ENCODE measurements at regions not wholly inside any gene's neighbourhood (a gene's known extent, or its start where the extent isn't known, plus 50 kb on each side); places are given as distances from the start of the nearest gene placed in this dataset.
"Not testable (repeated sequence)": the region's sequence is repeated elsewhere in the genome, so short reads cannot be mapped to it uniquely, and the experiment has no call there.

DNA sequence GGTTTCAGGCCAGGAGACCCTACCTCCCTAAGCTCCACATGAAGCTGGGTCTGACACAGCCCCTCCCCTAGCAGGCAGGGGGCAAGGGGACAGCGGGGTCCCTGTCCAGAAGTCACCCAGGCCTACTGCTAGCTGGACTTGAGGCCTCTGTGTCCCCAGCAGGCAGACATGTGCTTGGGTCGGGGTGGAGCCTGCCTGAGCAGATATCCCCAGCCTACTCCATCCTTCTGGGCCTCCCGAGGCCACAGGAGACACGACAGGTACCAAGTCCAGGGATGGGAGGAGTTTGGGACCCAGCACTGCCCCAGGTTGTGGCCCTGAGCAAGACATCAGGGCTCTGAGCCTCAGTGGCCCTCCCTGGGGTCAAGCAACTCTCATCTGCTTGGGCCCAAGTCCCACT lies 105.2 kb upstream of the EIF5 start:
- Mint-ChIP-seq H3K4me1 (no peaks in the 10 kb centered on the region), H3K36me3 (ENCODE audit: insufficient read depth) (no peaks in the 10 kb centered on the region), H3K27me3 (peaks cover 68% of the 10 kb centered on the region), H3K4me3 (no peak overlapping the region), H3K9me3 (no peaks in the 10 kb centered on the region), H3K27ac (ENCODE audit: low read depth) (no peak overlapping the region)
- DNase-seq (ENCODE audit: low spot score in 2 of 2) (no peak), ATAC-seq (replicated peaks; ENCODE audit: extremely low read depth, poor library complexity, severe bottlenecking) (no peak)

GRCh38 chr14:103230021-103230420 lies 104.0 kb upstream of the EIF5 start:
- Mint-ChIP-seq H3K27ac (ENCODE audit: low read depth) (no peak overlapping the region), H3K4me1 (no peaks in the 10 kb centered on the region), H3K9me3 (no peaks in the 10 kb centered on the region), H3K36me3 (ENCODE audit: insufficient read depth) (no peaks in the 10 kb centered on the region), H3K27me3 (peaks cover 68% of the 10 kb centered on the region), H3K4me3 (no peak overlapping the region)
- DNase-seq (ENCODE audit: low spot score in 2 of 2) = no peak
- no peak for ATAC-seq (replicated peaks; ENCODE audit: extremely low read depth, poor library complexity, severe bottlenecking)

GRCh38 chr14:103230658-103231334 lies 103.2 kb upstream of the EIF5 start:
- Mint-ChIP-seq H3K27me3 (peaks cover 73% of the 10 kb centered on the region), H3K36me3 (ENCODE audit: insufficient read depth) (no peaks in the 10 kb centered on the region), H3K4me3 (no peak overlapping the region), H3K27ac (ENCODE audit: low read depth) (no peak overlapping the region), H3K9me3 (no peaks in the 10 kb centered on the region), H3K4me1 (no peaks in the 10 kb centered on the region)
- DNase-seq (ENCODE audit: low spot score in 2 of 2) (no peak), ATAC-seq (replicated peaks; ENCODE audit: extremely low read depth, poor library complexity, severe bottlenecking) (no peak)

DNA sequence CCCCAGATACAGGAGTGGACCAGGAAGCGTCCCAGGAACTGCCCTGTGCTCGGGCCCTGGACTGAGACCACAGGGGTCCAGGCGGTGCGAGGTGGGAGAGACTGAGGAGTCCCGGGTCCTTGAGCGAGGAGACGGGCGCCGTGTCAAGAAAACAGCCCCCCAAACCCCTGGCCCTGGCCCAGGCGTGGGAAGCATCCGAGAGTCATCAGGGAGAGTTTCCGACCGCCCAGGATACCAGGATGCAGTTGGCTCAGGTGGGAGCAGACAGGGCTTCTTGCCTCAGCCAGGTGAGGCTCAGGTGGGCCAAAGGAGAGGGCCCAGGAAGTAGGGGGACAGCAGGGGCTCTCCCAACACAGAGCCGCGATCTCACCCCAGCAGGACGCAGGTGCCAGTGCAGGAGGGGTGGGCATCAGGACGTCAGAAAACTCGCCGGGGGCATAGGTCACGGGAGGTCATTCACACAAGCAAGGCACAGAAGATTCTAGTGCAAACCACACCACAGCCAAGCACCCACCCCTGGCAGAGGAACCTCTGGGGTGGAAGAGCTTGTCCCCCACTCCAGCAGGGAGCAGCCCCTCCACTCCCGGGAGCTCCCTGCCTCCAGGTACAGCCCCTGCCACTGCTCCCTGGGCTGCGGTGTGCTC lies 102.5 kb upstream of the EIF5 start:
- Mint-ChIP-seq H3K27ac (ENCODE audit: low read depth) (no peak overlapping the region), H3K4me1 (no peaks in the 10 kb centered on the region), H3K4me3 (no peak overlapping the region), H3K9me3 (no peaks in the 10 kb centered on the region), H3K27me3 (peaks cover 74% of the 10 kb centered on the region), H3K36me3 (ENCODE audit: insufficient read depth) (no peaks in the 10 kb centered on the region)
- no peak for DNase-seq (ENCODE audit: low spot score in 2 of 2)
- ATAC-seq (replicated peaks; ENCODE audit: extremely low read depth, poor library complexity, severe bottlenecking) = no peak

DNA sequence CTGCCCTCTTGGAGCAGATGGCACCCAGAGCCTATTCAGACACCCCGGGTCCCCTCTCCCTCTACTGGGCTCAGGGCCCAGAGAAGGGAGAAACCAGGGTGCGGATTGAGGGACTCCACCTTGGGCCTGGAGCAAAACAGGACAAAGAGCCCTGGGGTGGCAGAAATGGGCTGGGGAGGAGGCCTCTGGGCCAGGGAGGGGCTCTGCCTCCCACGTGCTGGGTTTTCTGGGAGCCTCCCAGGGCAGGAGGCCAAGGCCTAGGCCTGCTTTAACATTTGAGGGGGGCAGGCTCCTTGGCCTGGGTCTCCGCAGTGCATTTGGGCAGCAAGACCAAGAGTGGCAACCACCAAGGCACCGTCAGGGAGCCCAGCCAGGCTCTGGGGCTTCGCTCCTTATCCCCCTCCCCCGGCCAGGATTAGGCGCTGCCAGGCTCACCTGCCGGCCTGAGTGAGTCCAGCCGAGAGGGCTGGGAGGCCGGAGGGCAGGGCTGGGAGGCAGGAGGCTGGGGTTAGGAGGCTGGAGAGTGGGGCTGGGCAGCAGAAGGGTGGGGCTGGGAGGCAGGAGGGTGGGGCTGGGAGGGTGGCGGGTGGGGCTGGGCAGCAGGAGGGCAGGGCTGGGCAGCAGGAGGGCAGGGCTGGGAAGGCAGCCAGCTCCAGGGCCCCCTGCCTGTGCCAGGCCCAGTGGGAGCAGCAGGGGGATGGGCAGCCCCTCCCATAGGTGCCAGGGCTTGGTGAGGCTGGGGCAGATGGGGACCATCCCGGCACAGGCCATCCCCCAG lies 101.8 kb upstream of the EIF5 start:
- H3K9me3 Mint-ChIP-seq = no peaks in the 10 kb centered on the region
- no peaks in the 10 kb centered on the region for H3K4me1 Mint-ChIP-seq
- DNase-seq (ENCODE audit: low spot score in 2 of 2) (no peak), ATAC-seq (replicated peaks; ENCODE audit: extremely low read depth, poor library complexity, severe bottlenecking) (no peak)
- H3K36me3 Mint-ChIP-seq (ENCODE audit: insufficient read depth) = no peaks in the 10 kb centered on the region
- no peak overlapping the region for H3K27ac Mint-ChIP-seq (ENCODE audit: low read depth)
- peaks cover 67% of the 10 kb centered on the region for H3K27me3 Mint-ChIP-seq
- no peak overlapping the region for H3K4me3 Mint-ChIP-seq

- H3K9me3 Mint-ChIP-seq = peaks cover 4% of the 10 kb centered on the region
- DNase-seq (ENCODE audit: low spot score in 2 of 2) (no peak), ATAC-seq (replicated peaks; ENCODE audit: extremely low read depth, poor library complexity, severe bottlenecking) (no peak)
- peaks cover 60% of the 10 kb centered on the region for H3K27me3 Mint-ChIP-seq
- no peaks in the 10 kb centered on the region for H3K4me1 Mint-ChIP-seq
- H3K4me3 Mint-ChIP-seq = no peak overlapping the region
- H3K27ac Mint-ChIP-seq (ENCODE audit: low read depth) = no peak overlapping the region
- no peaks in the 10 kb centered on the region for H3K36me3 Mint-ChIP-seq (ENCODE audit: insufficient read depth)
Observed at GRCh38 chr14:103232831-103233319, 101.2 kb upstream of the EIF5 start.

- no peak for DNase-seq (ENCODE audit: low spot score in 2 of 2)
- Mint-ChIP-seq H3K9me3 (peaks cover 9% of the 10 kb centered on the region), H3K4me1 (no peaks in the 10 kb centered on the region), H3K27me3 (peaks cover 56% of the 10 kb centered on the region), H3K4me3 (no peak overlapping the region), H3K27ac (ENCODE audit: low read depth) (no peak overlapping the region), H3K36me3 (ENCODE audit: insufficient read depth) (no peaks in the 10 kb centered on the region)
- ATAC-seq (replicated peaks; ENCODE audit: extremely low read depth, poor library complexity, severe bottlenecking) = no peak
Observed at GRCh38 chr14:103233328-103233727, 100.7 kb upstream of the EIF5 start.

- not testable (repeated sequence) for H3K4me3 Mint-ChIP-seq; DNase-seq (ENCODE audit: low spot score in 2 of 2); H3K27ac Mint-ChIP-seq (ENCODE audit: low read depth); H3K9me3 Mint-ChIP-seq; ATAC-seq (replicated peaks; ENCODE audit: extremely low read depth, poor library complexity, severe bottlenecking); H3K4me1 Mint-ChIP-seq; H3K36me3 Mint-ChIP-seq (ENCODE audit: insufficient read depth)
- H3K27me3 Mint-ChIP-seq = peaks cover 41% of the 10 kb centered on the region
Observed at GRCh38 chr14:103234826-103235225, 99.2 kb upstream of the EIF5 start.

DNA sequence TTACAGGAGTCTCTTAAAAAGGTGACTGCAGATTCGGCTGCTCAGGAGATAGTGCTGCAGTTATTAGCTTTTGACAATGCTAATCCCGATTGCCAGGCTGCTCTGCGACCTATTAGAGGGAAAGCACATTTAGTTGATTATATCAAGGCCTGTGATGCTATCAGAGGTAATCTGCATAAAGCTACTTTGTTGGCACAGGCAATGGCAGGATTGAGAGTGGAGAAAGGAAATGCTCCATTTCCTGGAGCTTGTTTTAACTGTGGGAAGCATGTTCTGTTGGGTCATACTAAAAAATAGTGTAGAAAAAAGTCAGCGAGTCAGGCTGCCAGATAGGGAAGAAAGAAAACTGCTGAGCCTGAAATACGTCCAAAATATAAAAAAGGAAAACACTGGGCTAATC lies 98.5 kb upstream of the EIF5 start:
- H3K4me1 Mint-ChIP-seq; H3K27ac Mint-ChIP-seq (ENCODE audit: low read depth); DNase-seq (ENCODE audit: low spot score in 2 of 2); H3K4me3 Mint-ChIP-seq; H3K9me3 Mint-ChIP-seq; ATAC-seq (replicated peaks; ENCODE audit: extremely low read depth, poor library complexity, severe bottlenecking); H3K36me3 Mint-ChIP-seq (ENCODE audit: insufficient read depth): not testable (repeated sequence)
- peaks cover 34% of the 10 kb centered on the region for H3K27me3 Mint-ChIP-seq

- Mint-ChIP-seq H3K27me3 (peaks cover 43% of the 10 kb centered on the region), H3K4me3 (no peak overlapping the region), H3K4me1 (no peaks in the 10 kb centered on the region), H3K27ac (ENCODE audit: low read depth) (no peak overlapping the region), H3K9me3 (peaks cover 10% of the 10 kb centered on the region), H3K36me3 (ENCODE audit: insufficient read depth) (no peaks in the 10 kb centered on the region)
- ATAC-seq (replicated peaks; ENCODE audit: extremely low read depth, poor library complexity, severe bottlenecking) (no peak), DNase-seq (ENCODE audit: low spot score in 2 of 2) (no peak)
Observed at GRCh38 chr14:103239751-103240150, 94.3 kb upstream of the EIF5 start.

DNA sequence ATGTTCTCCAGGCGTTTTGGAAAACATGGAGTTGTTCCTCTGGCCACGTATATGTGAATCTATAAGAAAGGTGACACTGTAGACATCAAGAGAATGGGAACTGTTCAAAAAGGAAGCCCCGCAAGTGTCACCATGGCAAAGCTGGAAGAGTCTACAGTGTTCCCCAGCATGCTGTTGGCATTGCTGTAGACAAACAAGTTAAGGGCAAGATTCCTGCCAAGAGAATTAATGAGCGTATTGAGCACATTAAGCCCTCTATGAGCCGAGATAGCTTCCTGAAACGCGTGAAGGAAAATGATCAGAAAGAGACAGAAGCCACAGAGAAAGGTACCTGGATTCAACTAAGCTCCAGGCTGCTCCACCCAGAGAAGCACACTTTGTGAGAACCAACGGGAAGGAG lies 92.5 kb upstream of the EIF5 start:
- H3K27ac Mint-ChIP-seq (ENCODE audit: low read depth) = no peak overlapping the region
- H3K36me3 Mint-ChIP-seq (ENCODE audit: insufficient read depth) = no peaks in the 10 kb centered on the region
- peaks cover 10% of the 10 kb centered on the region for H3K9me3 Mint-ChIP-seq
- no peaks in the 10 kb centered on the region for H3K4me1 Mint-ChIP-seq
- ATAC-seq (replicated peaks; ENCODE audit: extremely low read depth, poor library complexity, severe bottlenecking) = no peak
- peaks cover 39% of the 10 kb centered on the region for H3K27me3 Mint-ChIP-seq
- DNase-seq (ENCODE audit: low spot score in 2 of 2) = no peak
- H3K4me3 Mint-ChIP-seq = no peak overlapping the region

DNA sequence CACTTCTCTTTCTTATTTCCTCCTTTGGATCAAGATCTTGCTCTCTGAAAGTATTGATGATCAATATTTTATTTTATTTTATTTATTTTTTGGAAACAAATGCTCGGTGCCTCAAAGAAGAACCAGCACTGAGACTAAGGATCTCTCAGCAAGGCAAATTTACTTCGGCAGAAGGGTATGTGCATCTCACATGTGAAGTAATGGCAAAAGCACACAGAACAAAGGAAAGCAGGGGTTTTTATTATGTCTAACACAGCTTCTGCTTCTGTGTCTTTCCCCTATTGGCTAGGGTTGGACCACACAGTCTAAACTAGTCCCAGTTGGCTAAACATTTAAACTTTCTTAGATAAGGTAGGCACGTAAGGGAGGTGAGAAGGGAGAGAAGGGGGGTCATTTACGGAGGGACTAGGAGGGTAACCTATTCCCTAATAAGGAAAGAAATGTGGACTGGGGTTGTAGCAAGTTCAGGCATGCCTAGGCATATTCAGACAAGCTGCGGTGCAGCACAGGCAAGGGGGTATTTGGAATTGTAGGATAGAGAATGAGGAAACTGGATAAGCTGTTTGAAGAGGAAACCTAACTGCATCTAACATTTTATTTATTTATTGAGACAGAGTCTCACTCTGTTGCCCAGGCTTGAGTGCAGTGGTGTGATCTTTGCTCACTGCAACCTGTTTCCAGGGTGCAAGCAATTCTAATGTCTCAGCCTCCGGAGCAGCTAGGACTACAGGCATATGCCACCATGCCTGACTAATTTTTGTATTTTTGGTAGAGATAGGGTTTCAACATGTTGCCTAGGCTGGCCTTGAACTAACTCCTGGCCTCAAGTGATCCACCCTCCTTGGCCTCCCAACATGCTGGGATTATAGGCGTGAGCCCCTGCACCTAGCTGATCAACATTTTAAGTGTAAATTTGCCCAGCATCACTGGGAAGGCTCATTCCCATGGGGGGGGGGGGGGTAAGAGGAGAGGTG lies 90.0 kb upstream of the EIF5 start:
- Mint-ChIP-seq H3K36me3 (ENCODE audit: insufficient read depth) (no peaks in the 10 kb centered on the region), H3K9me3 (no peaks in the 10 kb centered on the region), H3K4me1 (no peaks in the 10 kb centered on the region), H3K27me3 (peaks cover 54% of the 10 kb centered on the region), H3K27ac (ENCODE audit: low read depth) (no peak overlapping the region), H3K4me3 (no peak overlapping the region)
- DNase-seq (ENCODE audit: low spot score in 2 of 2) = no peak
- ATAC-seq (replicated peaks; ENCODE audit: extremely low read depth, poor library complexity, severe bottlenecking) = no peak

All from central memory CD8-positive, alpha-beta T cell (primary cell).